Activated CD8-positive, alpha-beta T cell treated with anti-CD3 and anti-CD28 coated beads, Interleukin-2, amount 10 ng/mL, durations not matched to agents 7 days and 5 days (primary cell): ENCODE measurements at regions not wholly inside any gene's neighbourhood (a gene's known extent, or its start where the extent isn't known, plus 50 kb on each side); places are given as distances from the start of the nearest gene placed in this dataset.

Experiments
- ATAC-seq: fragments of 150-1000 bp; cut with Tn5 transposase; one replicate; pipeline ENCODE4 v1.10.0; 2021; ENCODE audit warnings: moderate library complexity
- CTCF ChIA-PET: fragments of 350-600 bp; sonication (Branson Sonifier 250); formaldehyde crosslinking; loops from one replicate; lab custom pipeline; 2021; ENCODE audit warnings: antibody characterized with exemption; lab: Charles Lee
- POLR2A ChIA-PET: fragments of 350-600 bp; sonication (Branson Sonifier 250); formaldehyde crosslinking; loops from one replicate; lab custom pipeline; 2021; ENCODE audit warnings: antibody characterized with exemption; lab: Charles Lee
- DNase-seq: peaks from one replicate; pipeline ENCODE4 v3.0.0-alpha.2; 2020
- H3K27ac Mint-ChIP-seq: one replicate; pipeline ENCODE4 v1.8.0; 2021; ENCODE audit warnings: mild to moderate bottlenecking, mixed read lengths
- H3K27me3 Mint-ChIP-seq: one replicate; pipeline ENCODE4 v1.8.0; 2021; ENCODE audit warnings: low read depth, mixed read lengths
- H3K36me3 Mint-ChIP-seq: one replicate; pipeline ENCODE4 v1.8.0; 2021; ENCODE audit warnings: low read depth, mixed read lengths
- H3K4me1 Mint-ChIP-seq: one replicate; pipeline ENCODE4 v1.8.0; 2021; ENCODE audit warnings: low read depth, mixed read lengths
- H3K4me3 Mint-ChIP-seq: one replicate; pipeline ENCODE4 v1.8.0; 2021; ENCODE audit warnings: mild to moderate bottlenecking, mixed read lengths
- H3K9me3 Mint-ChIP-seq: one replicate; pipeline ENCODE4 v1.8.0; 2022; ENCODE audit warnings: mixed read lengths; ENCODE audit not compliant: insufficient read depth

- ChIA-PET POLR2A (no interaction called here), CTCF (no interaction called here)
- no peak for ATAC-seq
- no peak overlapping the region for H3K4me3 Mint-ChIP-seq
- peaks cover 10% of the 10 kb centered on the region for H3K27me3 Mint-ChIP-seq
- H3K36me3 Mint-ChIP-seq = no peaks in the 10 kb centered on the region
- no peaks in the 10 kb centered on the region for H3K4me1 Mint-ChIP-seq
- H3K27ac Mint-ChIP-seq = no peak overlapping the region
- no peak for DNase-seq
- H3K9me3 Mint-ChIP-seq = no peaks in the 10 kb centered on the region
Measured at GRCh38 chr1:230591678-230592077, 50.6 kb upstream of the COG2 start.

DNA sequence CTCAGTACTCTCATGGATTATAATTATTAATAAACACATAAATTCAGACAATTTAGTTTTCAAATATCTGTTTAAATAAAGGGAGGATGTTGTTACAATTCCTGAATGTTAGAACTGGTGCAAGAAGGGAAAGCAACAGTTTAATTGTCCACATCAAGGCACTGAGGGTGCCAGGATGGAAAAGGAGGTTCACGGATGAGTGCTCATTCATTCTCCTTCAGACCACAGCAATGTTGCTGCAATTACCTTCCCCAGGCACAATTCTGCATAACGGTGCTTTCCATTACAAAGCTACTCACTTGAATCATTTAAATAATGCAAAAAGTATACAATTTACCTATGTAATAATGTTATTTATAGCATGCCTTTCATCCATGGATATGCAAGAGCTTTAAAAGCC, 52.3 kb upstream of the COG2 start:
- Mint-ChIP-seq H3K27ac (no peak overlapping the region), H3K4me1 (no peaks in the 10 kb centered on the region), H3K4me3 (no peak overlapping the region), H3K36me3 (no peaks in the 10 kb centered on the region), H3K27me3 (peaks cover 13% of the 10 kb centered on the region), H3K9me3 (no peaks in the 10 kb centered on the region)
- ATAC-seq (no peak), DNase-seq (no peak)
- ChIA-PET POLR2A (no interaction called here), CTCF (interaction anchor here (1.3 kb wide), 1 partner anchor 12 kb away, joined by 3 read pairs; no protein-coding TSS in a partner anchor)

DNA sequence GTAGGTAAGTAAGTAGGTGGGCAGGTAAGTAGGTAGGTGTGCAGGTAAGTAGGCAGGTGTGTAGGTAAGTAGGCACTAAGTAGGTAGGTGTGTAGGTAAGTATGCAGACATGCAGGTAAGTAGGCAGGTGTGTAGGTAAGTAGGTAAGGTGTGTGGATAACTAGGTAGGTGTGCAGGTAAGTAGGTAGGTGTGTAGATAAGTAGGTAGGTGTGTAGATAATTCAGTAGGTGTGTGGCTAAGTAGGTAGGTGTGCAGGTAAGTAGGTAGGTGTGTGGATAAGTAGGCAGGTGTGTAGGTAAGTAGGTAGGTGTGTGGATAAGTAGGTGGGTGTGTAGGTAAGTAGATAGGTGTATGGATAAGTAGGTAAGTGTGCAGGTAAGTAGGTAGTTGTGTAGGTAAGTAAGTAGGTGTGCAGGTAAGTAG, 53.9 kb upstream of the COG2 start:
- ATAC-seq = no peak
- CTCF ChIA-PET = no interaction called here
- Mint-ChIP-seq H3K4me3 (no peak overlapping the region), H3K27ac (no peak overlapping the region), H3K9me3 (no peaks in the 10 kb centered on the region), H3K36me3 (no peaks in the 10 kb centered on the region), H3K27me3 (peaks cover 11% of the 10 kb centered on the region), H3K4me1 (no peaks in the 10 kb centered on the region)
- POLR2A ChIA-PET = no interaction called here
- DNase-seq = no peak

- ChIA-PET CTCF (no interaction called here), POLR2A (no interaction called here)
- H3K36me3 Mint-ChIP-seq = no peaks in the 10 kb centered on the region
- H3K27me3 Mint-ChIP-seq = peaks cover 7% of the 10 kb centered on the region
- no peak overlapping the region for H3K4me3 Mint-ChIP-seq
- no peak overlapping the region for H3K27ac Mint-ChIP-seq
- ATAC-seq (no peak), DNase-seq (no peak)
- H3K9me3 Mint-ChIP-seq = no peaks in the 10 kb centered on the region
- no peaks in the 10 kb centered on the region for H3K4me1 Mint-ChIP-seq
Measured at GRCh38 chr1:230587061-230587460, 55.2 kb upstream of the COG2 start.

- H3K4me3 Mint-ChIP-seq = no peak overlapping the region
- H3K27me3 Mint-ChIP-seq = peaks cover 9% of the 10 kb centered on the region
- no peaks in the 10 kb centered on the region for H3K9me3 Mint-ChIP-seq
- no peak for ATAC-seq
- no peaks in the 10 kb centered on the region for H3K4me1 Mint-ChIP-seq
- no peaks in the 10 kb centered on the region for H3K36me3 Mint-ChIP-seq
- no peak overlapping the region for H3K27ac Mint-ChIP-seq
- no peak for DNase-seq
- ChIA-PET POLR2A (no interaction called here), CTCF (no interaction called here)
Measured at GRCh38 chr1:230584660-230585059, 57.6 kb upstream of the COG2 start.

GRCh38 chr1:230581446-230582079, 60.7 kb upstream of the COG2 start:
- no peak overlapping the region for H3K27ac Mint-ChIP-seq
- no peaks in the 10 kb centered on the region for H3K4me1 Mint-ChIP-seq
- H3K4me3 Mint-ChIP-seq = no peak overlapping the region
- H3K9me3 Mint-ChIP-seq = no peaks in the 10 kb centered on the region
- H3K36me3 Mint-ChIP-seq = no peaks in the 10 kb centered on the region
- ATAC-seq = no peak
- ChIA-PET CTCF (interaction anchor here (0.5 to 1.0 kb wide), 3 partner anchors 9 to 933 kb away, joined by 3 to 4 read pairs (median 3); no protein-coding TSS in a partner anchor), POLR2A (no interaction called here)
- H3K27me3 Mint-ChIP-seq = peaks cover 9% of the 10 kb centered on the region
- no peak for DNase-seq

GRCh38 chr1:230578616-230579015, 63.7 kb upstream of the COG2 start:
- no peak overlapping the region for H3K27ac Mint-ChIP-seq
- H3K4me3 Mint-ChIP-seq = no peak overlapping the region
- peaks cover 13% of the 10 kb centered on the region for H3K27me3 Mint-ChIP-seq
- H3K36me3 Mint-ChIP-seq = no peaks in the 10 kb centered on the region
- DNase-seq = no peak
- no peaks in the 10 kb centered on the region for H3K4me1 Mint-ChIP-seq
- ATAC-seq = no peak
- no peaks in the 10 kb centered on the region for H3K9me3 Mint-ChIP-seq
- CTCF ChIA-PET = interaction anchor here (1.3 kb wide), 1 partner anchor 11 kb away, joined by 3 read pairs; no protein-coding TSS in a partner anchor
- POLR2A ChIA-PET = no interaction called here

DNA sequence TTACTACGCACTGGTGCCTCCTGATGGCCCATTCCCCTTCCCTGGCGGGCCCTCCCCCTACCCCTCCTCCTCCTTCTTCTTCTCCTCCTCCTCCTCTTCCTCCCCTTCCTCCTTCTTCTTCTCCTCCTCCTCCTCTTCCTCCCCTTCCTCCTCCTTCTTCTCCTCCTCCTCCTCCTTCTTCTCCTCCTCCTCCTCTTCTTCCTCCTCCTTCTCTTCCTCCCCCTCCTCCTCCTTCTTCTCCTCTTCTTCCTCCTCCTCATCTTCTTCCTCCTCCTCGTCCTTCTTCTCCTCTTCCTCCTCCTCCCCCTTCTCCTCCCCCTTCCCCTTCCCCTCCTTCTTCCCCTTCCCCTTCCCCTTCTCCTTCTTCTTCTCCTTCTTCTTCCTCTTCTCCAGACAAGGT, 64.7 kb upstream of the COG2 start:
- H3K27me3 Mint-ChIP-seq = peaks cover 13% of the 10 kb centered on the region
- ChIA-PET CTCF (interaction anchor here (1.3 kb wide), 1 partner anchor 12 kb away, joined by 3 read pairs; no protein-coding TSS in a partner anchor), POLR2A (no interaction called here)
- no peaks in the 10 kb centered on the region for H3K4me1 Mint-ChIP-seq
- no peak for DNase-seq
- no peak for ATAC-seq
- no peaks in the 10 kb centered on the region for H3K9me3 Mint-ChIP-seq
- H3K4me3 Mint-ChIP-seq = no peak overlapping the region
- no peak overlapping the region for H3K27ac Mint-ChIP-seq
- no peaks in the 10 kb centered on the region for H3K36me3 Mint-ChIP-seq

DNA sequence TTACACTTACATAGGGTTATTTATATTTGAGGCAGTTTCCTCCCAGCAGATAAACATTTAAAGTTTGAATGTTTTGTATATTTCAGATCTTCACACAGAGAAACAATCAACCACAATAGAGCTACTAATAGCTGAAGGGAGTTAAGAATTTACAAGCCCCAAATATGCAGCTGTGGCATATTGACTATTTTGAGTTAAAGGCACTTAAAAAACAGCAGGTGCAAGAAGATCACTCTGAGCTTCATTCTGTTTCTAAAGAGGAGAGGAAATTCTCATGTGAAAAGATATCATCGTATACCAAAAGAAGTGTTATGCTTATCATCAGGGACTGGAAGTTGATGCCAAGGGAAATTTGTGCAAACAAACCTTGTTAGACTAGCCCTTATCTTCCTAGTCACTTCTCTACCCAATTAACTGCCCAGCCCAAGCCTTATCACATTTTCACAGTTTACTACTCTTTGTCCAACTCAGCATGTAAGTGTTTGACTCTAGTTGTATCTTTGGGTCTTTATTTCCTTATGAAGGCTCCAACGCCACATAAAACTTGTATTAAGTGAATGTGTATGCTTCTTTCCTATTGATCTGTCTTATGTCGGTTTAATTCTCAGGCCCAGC, 66.3 kb upstream of the COG2 start:
- H3K4me3 Mint-ChIP-seq = no peak overlapping the region
- H3K27me3 Mint-ChIP-seq = peaks cover 16% of the 10 kb centered on the region
- POLR2A ChIA-PET = no interaction called here
- CTCF ChIA-PET = no interaction called here
- H3K4me1 Mint-ChIP-seq = no peaks in the 10 kb centered on the region
- ATAC-seq (no peak), DNase-seq (no peak)
- H3K9me3 Mint-ChIP-seq = no peaks in the 10 kb centered on the region
- no peak overlapping the region for H3K27ac Mint-ChIP-seq
- no peaks in the 10 kb centered on the region for H3K36me3 Mint-ChIP-seq

DNA sequence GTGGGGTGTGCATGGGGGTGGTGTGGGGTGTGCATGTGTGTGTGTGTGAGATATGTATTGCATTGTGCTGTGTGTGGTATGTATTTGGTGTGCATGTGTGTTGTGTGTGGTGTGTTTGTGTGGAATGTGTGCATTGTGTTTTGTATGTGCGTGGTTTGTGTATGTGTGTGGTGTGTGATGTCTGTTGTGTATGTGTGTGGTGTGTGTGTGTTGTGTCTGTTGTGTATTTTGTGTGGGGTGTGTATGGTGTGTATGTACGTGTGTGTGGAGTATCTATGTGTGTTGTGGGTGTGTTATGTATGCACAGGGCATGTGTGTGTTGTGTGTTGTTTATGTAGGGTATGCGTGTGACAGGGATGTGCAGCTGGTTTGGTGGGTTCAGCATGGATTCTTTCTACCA, 67.8 kb upstream of the COG2 start:
- Mint-ChIP-seq H3K4me3 (no peak overlapping the region), H3K27ac (no peak overlapping the region), H3K27me3 (peaks cover 23% of the 10 kb centered on the region), H3K4me1 (no peaks in the 10 kb centered on the region), H3K9me3 (no peaks in the 10 kb centered on the region), H3K36me3 (no peaks in the 10 kb centered on the region)
- ChIA-PET CTCF (no interaction called here), POLR2A (no interaction called here)
- no peak for DNase-seq
- no peak for ATAC-seq

GRCh38 chr1:230573658-230574057, 68.6 kb upstream of the COG2 start:
- Mint-ChIP-seq H3K4me3 (no peak overlapping the region), H3K27me3 (peaks cover 27% of the 10 kb centered on the region), H3K36me3 (no peaks in the 10 kb centered on the region), H3K9me3 (no peaks in the 10 kb centered on the region), H3K4me1 (no peaks in the 10 kb centered on the region), H3K27ac (no peak overlapping the region)
- POLR2A ChIA-PET = no interaction called here
- ATAC-seq = no peak
- CTCF ChIA-PET = no interaction called here
- DNase-seq = no peak

DNA sequence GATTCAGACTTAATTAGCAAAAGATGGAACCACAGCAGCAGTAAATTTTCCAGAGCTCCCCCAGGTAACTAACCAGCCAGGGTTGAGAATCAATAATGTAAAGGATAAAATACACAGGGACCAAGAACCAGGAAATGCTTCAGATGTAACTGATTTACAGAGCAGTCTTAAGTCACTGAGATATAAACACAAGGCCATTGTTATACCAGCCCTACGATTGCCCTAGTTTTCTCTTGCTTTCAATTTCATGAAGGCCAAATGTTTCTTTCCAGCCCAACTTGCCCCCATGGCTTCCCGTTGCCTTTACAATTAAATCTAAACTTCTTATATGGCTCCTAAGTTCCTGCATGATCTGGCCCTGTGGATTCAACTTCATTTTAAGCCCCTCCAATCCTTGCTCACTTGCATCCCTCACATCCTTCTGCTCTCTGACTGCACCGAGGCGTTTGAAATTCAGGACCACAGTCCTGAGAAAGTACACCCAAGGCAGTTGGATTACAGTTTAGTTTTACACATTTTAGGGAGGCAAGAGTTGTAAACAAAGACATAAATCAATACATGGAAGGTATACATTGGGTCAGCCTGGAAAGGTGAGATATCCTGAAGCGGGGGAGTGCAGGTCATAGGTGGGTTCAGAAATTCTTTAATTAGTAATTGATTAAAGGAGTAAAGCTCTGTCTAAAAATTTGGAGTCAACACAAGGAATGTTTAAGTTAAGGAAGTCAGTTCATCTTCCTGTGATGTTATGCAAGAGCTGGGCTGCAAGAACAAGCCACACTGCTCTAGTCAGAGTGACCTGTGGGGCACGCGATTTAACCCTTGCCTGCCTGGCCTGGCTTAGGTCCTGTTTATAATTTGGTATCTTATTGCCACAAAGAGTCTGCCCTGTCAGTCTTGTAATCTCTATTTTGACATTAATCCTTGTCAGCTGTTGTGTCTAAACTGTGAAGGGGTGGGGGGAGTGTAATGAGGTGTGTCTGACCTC, 69.9 kb upstream of the COG2 start:
- no peak for ATAC-seq
- ChIA-PET POLR2A (no interaction called here), CTCF (interaction anchor here (1.5 kb wide), 1 partner anchor 9 kb away, joined by 3 read pairs; no protein-coding TSS in a partner anchor)
- no peaks in the 10 kb centered on the region for H3K9me3 Mint-ChIP-seq
- peaks cover 23% of the 10 kb centered on the region for H3K27me3 Mint-ChIP-seq
- no peaks in the 10 kb centered on the region for H3K4me1 Mint-ChIP-seq
- H3K4me3 Mint-ChIP-seq = no peak overlapping the region
- no peak for DNase-seq
- no peak overlapping the region for H3K27ac Mint-ChIP-seq
- no peaks in the 10 kb centered on the region for H3K36me3 Mint-ChIP-seq
